COR-L47 (cell line): ENCODE measurements at regions not wholly inside any gene's neighbourhood (a gene's known extent, or its start where the extent isn't known, plus 50 kb on each side); places are given as distances from the start of the nearest gene placed in this dataset.
"Not testable (repeated sequence)": the region's sequence is repeated elsewhere in the genome, so short reads cannot be mapped to it uniquely, and the experiment has no call there.

Experiments used
- DNase-seq: peaks from one replicate; lab custom pipeline; 2025; lab: John Stamatoyannopoulos, UW

DNA sequence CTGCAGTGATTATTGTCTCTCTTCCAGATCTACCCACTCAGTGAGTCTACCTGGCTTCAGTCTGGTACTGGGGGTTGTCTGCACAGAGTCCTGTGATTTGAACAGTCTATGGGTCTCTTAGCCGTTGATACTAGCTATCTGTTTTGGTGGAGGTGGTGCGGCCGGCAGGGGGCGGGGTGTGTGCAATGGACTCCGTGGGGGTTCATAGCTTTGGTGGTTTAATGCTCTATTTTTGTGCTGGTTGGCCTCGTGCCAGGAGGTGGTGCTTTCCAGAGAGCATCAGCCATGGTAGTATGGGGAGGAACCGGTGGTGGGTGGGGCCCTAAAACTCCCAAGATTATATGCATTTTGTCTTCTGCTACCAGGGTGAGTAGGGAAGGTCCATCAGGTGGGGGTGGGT is 1120.1 kb upstream of the FAM98A start:
- DNase-seq: no peak

DNA sequence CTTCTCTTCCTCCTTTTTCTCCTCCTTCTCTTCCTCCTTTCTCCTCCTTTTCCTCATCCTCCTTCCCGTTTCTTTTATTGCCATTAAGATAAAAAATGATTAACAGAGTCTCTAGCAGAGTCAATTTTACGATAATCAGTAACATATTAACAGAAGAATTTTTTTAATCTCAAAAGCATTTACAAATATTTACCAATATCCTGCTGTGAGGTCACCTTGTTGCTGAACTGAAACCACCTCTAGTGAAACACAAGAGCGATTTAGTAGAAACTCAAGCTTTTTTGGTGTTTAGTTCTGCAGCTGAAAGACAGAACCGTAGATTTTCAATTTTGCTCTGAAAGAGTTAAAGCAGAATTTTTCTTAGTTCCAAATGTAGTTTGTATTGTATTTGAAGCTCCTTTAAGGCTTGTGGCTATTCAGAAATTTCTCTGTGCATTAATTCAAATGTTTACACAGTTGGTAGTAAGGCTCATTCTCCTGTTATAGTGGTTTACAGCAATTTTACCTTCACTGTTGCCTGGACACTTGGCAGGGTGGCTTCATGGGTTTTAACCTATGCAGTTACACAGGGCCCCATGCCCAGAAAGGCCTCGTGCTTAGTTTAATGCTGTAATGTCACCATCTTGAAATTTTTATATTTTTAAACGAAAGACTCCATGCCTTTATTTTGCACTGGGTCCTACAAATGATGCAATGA is 1106.6 kb upstream of the FAM98A start:
- DNase-seq: no peak

DNA sequence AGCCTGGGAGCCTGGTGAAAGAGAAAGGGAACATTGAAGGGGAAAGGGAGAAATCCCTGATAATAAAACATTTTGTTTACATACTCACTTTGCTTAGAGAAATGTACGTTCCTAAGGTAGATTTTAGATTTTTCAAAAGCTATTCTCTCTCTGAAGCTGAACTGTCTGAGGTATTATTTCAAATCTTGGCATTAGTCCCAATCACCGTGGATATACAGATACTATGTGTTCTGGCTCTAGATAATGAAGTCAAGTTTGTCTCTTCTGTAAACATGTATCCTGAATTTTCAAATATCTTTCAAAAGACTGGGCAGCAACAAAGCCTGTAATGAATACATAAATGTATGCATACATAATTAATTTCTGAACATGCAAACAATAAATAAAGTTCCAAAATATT is 1104.2 kb upstream of the FAM98A start:
- no peak for DNase-seq

DNA sequence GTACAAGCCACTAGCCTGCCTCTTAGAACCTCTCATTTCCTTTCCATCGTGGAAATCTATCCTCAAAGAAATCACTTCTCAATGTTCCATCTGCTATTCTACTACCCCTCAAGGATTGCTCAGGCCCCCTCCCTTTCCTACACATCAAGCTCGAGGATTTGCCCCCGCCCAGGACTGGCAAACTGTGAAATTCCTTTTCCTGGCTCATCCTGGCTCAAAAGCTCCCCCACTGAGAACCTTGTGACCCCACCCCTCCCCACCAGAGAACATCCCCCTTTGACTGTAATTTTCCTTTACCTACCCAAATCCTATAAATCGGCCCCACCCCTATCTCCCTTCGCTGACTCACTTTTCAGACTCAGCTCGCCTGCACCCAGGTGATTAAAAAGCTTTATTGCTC is 1103.3 kb upstream of the FAM98A start:
- not testable (repeated sequence) for DNase-seq

DNA sequence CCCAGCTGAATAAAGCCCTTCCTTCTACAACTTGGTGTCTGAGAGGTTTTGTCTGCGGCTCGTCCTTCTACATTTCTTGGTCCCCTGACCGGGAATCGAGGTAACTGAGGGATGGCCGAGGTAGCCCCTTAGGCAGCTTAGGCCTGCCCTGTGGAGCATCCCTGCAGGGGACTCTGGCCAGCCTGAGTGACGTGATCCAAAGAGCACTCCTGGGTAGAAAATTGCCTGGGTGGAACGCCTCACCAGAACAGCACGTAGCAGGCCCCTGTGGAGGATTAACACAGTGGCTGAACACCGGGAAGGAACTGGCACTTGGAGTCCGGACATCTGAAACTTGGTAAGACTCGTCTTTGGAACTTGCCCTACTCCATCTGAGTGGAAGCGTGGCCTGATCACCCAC is 1078.5 kb upstream of the FAM98A start:
- not testable (repeated sequence) for DNase-seq

DNA sequence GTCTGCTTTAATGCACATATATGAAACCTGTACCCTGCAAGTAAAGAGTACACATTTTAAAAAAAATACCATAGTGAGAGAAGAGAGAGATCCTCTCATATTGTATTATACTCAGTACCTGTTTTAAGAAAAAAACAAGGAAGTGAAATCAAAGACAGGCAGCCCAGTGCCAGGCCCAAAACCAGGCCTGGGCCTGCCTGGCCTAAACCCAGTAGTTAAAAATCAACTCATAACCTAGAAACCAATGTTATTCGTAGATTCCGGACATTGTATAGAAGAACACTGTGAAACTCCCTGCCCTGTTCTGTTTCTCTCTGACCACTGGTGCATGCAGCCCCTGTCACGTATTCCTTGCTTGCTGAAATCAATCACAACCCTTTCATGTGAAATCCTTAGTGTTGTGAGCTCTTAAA is 1078.0 kb upstream of the FAM98A start:
- not testable (repeated sequence) for DNase-seq

DNA sequence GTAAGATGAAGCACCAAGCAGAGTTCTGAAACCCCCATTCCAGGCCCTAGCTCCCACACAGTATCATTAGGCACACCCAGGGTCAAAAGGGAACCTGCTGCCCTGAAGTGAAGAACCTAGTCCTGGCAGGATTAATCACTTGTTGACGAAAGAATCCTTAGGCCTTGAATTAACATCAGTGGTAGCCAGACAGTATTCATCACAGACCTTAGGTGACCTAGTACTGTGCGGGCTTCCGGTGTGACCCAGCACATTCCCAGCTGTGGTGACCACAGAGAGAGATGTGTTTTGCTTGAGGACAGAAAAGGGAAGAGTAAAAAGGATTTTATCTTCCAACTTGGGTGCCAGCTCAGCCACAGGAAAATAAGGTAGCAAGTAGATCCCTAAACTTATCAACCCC is 1071.4 kb upstream of the FAM98A start:
- DNase-seq: no peak

DNA sequence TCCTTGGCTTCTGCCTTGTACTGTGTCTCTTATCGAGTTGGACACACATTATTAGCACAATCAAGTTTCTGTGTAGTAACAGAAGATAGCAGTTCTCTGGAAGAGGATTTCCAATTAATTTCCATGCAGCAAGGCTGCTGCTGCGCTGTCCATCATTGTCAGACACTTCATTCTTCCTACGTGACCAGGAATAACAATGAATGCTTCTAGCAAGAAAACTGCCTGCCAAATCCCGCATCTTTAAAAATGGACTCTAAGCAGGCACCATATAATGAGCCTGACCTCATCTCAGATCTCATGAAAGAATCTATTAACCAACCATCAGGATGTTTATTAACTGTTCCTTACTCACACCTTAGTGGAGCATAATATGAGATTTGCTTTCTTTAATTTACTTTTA is 1067.7 kb upstream of the FAM98A start:
- no peak for DNase-seq

DNA sequence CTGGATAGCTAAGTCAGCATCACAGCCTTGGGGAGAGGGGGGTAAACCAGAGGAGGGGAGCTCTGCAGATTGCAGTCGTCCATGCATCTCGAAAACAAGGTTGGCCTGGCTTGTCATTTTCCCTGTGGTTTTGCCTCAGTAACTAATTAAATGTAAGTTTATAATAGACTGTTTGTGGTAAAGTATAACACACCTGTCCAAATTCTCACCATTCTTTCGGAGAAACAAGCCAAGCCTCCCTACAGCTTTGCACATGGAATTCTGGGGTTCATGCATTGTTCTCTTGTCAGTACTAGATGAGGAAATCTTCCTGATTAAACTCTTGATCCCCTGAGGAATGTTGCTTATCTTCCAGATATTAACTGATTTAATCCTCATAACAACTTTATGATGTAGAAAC is 1065.2 kb upstream of the FAM98A start:
- no peak for DNase-seq

DNA sequence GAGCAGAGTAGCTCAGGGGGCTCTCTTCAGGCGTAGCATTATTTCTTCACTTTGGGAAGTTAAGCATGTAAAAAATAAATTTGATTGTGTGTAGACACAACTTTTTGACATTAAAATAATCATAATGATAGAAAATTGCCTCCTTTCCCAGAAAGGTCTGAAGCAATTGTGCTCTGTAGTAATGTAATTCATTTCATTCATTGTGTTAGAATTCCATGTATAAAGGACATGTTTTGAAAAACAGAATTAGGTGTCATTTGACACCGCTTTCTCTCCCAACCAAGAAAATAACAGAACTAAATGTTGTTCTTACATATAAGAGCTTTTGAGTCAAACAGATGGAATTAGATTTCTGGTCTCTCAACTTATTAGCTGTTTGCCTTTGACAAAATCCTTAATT is 1064.2 kb upstream of the FAM98A start:
- DNase-seq: no peak

DNA sequence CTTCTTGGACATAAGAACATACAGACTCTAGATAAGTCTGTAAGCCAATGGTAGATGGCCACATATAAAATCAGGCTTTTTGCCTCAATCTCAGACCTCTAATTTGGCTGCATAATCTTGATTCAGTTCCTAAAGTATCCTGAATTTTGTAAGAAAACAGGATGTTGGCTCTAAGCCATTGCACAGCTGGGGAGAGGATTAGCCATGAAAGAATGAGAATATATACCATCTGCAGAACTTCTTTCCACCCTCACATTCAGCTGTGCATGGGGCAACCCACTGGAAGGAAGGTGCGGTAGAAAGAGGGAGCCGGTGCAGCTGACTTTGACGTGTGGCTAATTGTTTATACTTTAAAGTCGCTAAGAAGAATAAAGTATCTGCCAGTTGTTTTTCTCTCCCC is 1061.6 kb upstream of the FAM98A start:
- DNase-seq: no peak

DNA sequence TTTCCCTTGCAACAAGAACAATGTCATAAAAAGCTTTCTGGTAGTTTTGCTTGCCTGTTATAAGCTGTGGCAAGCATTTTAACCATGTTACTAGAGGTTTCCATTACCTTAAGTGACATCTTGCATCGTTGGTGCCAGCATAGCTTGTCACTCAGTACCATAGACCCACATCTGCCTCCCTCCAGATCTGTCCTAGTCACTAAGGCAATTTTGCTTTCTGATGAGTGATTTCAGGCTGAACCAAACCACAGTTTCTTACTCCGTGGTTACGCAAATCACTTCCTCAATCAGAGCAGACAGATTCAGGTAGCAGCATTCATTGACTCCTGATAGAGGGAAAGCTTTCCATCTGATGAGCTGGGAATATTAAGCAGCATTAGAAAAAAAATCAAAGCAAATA is 1057.5 kb upstream of the FAM98A start:
- no peak for DNase-seq

DNA sequence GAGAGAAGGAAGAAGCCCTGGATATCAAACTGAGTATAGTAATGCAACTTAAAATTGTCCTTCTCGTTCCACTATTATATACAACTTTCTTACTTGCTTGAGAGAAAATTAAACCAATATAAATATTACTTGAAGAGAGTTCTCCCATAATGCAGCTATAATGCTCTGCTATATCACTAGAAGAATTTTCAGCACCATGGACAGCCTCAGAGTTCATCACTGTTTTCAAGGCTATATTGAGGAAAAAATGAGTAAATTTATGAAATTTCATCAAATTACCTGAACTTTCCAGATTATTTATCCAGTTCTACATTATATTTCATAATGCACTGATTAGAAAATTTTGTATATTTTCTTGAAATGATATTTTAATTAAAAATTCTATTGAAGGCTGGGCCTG is 1053.5 kb upstream of the FAM98A start:
- no peak for DNase-seq

DNA sequence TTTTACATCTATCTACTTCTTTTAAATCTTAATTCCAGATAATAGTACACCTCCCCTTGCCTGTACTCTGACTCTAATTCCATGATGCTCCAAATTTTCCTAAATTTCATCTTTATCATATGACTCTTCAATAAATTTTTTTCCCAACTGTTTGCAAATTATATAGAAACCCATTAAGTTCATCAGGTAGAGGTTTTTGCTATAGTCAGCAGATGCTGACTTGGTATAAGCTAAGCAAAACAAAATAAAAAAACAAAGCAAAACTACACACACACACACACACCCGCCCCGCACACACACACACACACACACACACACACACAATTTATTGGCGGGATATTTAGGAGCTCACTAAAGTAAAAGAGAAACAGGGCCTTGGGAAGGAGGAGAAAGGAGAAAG is 1047.8 kb upstream of the FAM98A start:
- DNase-seq: no peak

DNA sequence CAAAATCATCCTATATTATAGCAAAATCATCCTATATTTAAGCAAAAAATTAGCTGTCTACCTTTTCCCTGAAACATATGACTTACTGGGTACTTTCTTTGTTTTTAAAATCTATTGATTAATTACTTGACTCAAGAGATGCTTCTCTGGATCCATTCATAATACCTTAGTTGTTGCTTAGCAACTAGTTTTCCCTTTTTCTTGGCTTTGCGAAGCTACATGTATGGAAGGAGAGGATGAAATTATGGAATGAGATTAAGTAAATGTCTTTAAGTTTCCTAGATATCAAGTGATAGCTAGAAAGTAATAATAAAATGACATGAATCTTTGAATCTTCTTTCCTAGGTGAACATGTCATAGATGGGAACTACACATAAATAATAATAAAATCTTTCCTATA is 1033.2 kb upstream of the FAM98A start:
- no peak for DNase-seq

DNA sequence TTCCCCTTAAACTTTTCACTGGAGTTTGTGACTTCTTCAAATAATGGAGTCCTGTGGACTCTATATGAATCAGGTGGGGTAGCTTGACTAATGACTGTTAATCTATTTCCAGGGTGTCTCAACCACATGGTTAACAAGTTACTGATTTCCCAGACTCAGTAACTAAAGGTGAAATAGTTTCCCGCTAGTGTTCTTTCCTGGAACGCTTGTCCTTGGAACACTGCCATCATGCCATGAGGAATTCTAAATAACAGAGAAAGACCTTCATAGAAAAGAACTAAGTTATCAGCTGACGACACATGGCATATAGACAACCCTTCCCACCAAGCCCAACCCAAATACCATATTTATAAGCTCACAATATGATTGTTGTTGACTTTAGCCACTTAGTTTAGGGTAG is 1027.9 kb upstream of the FAM98A start:
- no peak for DNase-seq

DNA sequence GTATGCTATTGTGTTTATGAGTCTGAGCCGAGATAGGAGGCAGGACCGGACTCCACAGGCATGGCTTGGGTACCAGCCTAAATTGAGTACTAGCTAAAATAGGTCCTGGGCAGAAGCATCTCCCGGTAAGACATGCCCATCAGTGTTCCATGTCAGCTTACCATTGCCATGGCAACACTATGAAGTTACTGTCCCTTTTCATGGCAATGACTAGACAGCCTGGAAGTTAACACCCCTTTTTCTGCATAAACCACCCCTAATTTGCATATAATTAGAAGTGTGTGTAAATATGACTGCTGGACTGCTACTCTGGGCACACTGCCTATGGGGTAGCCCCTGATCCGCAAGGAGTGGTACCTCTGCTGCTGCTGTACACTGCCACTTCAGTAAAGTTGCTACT is 1005.1 kb upstream of the FAM98A start:
- DNase-seq: no peak

DNA sequence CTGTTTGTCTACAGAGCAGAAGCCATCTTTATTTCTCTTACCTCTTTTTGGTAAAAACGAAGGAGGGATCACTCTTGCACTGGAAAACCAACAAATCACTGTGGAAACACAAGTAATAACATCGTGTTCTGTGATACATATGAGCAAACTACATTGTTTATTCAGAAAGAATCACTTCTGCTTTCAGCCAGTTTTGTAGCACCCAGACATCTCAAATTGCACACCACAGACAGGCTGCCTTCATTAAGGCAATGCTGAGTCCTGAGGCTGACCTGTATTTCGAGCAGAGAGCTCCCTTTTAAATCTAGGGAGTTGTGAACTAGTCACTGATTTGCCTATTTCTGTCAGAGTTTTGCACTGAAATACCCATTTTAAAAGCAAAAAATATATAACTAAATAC is 1003.2 kb upstream of the FAM98A start:
- no peak for DNase-seq

DNA sequence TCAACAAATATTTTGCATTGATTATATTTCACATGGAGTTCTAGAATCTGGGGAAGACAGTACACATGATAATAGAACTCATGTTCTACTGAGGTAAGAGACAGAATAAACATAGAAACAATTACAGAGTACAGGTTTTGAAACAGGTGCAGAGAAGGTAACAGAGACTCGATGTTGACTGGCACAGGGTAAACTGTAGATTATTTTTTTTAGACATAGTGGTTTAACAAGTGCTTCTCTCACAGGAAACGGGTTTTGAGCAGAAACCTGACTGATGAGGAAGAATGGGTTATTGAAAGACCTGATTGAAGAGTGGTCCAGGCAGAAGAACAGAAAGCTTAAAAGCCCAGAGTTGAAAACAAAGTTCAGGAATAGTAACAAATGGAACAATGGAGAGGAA is 1002.5 kb upstream of the FAM98A start:
- no peak for DNase-seq

DNA sequence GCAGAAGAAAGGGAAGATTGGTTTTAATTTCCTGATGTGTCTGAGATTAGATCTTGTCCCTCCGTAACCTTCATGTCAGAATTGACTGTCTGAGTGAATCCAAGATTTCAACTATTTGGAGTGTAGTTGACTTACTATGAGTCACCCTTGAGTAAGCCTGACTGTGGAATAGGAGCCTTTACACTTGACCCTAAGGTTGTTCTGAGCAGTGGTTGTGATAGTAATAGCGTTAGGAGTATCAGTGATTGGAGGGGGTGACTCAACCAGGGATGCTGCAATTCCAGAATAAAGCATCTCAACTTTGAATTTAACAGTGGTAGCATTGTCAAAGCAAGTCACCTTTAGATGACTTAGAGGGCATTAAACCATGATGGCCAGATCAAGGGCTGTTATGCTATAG is 979.5 kb upstream of the FAM98A start:
- DNase-seq: no peak

DNA sequence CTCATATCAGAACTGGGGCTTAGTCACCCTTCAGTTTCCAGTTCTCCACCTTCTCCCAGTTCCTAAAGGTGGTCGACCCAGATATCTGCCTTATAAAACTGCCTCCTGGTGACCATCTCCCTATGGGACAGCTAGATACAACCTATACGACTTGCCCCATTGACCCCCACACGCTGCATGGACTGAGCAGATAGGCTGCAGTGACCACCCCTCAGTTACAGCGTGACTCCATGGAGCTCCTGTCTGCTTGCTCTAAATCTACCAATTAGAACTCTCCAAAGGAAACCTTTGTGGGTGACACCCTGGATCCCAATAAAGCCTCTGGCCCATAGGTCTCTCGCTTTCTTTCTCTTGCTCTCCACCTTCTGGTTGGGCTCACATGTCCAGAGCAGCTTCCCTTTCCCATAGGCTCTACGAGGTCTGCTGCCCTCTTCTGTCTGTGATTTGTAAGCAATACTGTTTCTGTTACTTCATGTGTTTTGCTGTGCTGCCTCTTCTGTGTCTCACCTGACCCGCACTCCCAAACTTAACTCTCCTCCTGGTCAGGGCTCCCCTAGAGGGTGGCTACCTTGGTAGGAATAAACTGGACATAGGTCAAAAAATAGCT is 971.3 kb upstream of the FAM98A start:
- no peak for DNase-seq

DNA sequence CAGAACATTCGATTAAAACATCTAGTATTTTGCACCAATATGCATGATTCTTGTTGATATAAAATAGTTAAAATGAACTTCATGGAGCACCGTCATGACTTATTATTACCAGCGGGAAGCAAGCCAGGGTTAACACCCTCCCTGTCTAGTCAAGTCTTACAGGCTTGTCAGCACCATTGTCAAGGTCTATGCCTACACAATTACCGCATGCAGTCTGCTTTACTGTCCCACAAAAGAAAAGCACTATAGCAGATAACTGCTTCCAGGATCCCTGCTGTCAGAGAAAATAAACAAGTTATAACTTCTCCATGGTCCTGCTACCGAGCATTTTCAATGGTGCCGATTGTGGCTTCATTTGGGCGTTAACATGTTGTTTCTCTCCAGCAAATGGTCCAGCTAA is 968.0 kb upstream of the FAM98A start:
- no peak for DNase-seq

DNA sequence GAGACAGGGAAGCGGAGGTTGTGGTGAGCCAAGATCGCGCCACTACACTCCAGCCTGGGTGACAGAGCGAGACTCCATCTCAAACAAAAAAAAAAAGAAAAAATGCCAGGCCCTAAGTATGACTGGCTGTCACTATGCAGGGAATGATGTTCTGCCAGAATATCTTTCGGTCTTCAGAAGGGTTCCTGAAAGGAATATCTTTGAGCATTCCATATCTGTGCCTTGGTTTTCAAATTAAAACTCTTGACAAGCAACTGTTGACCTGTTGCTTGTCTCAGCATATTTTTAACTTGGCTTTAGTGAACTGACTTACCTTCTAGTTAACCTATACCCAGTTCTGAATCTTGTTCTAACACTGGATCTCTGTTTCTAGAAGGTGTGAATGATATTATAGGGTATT is 953.2 kb upstream of the FAM98A start:
- no peak for DNase-seq

DNA sequence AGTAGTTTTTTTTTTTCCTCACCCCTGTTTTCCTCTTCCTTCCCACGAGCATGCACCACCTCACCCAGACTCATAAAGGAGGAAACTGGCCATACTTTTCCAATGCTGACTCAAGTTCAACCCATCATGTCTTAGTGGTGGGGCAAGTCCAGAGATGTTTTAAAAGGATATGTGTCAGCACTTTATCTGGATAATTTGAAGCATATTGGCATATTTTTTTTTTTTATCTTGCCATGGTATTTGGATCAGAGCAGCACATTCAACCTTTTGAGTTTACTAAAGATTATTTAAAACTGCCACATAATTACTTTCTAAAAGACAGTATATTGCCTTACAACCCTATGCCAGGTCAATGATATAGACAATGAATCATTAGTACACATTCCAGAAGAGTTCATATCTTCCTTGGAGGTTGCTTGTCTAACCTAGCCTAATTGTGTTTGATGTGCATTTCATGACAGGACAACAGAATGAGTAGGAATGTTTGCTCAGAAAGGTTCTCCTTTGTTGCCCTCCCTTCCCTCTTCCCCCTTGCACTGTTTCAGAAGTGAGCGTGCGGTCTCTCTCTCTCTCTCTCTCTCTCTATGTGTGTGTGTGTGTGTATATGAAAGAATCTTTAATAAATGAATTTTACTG is 950.7 kb upstream of the FAM98A start:
- no peak for DNase-seq
